PC-9 (cell line): ENCODE measurements at regions not wholly inside any gene's neighbourhood (a gene's known extent, or its start where the extent isn't known, plus 50 kb on each side); places are given as distances from the start of the nearest gene placed in this dataset.

Experiments
- CTCF ChIP-seq: fragments of 200-600 bp; sonication (generic); conservative IDR thresholded peaks from 2 replicates; pipeline ENCODE4 v1.6.1; 2017; ENCODE audit warnings: mixed run types, antibody characterized with exemption, mild to moderate bottlenecking, moderate library complexity
- EZH2 ChIP-seq: fragments of 200-600 bp; sonication (generic); IDR thresholded peaks from 2 replicates; pipeline ENCODE4 v1.8.0; 2017; ENCODE audit warnings: antibody characterized with exemption, low read depth

GRCh38 chr9:2355697-2355983, 265.9 kb upstream of the VLDLR start:
- TF ChIP-seq CTCF (no peak), EZH2 (no peak)
